Naive B cell (primary cell): ENCODE measurements at regions not wholly inside any gene's neighbourhood (a gene's known extent, or its start where the extent isn't known, plus 50 kb on each side); places are given as distances from the start of the nearest gene placed in this dataset.

Experiments used
- ATAC-seq, 2 donors: fragments of 150-1000 bp; cut with Tn5 transposase; 2 replicates each; pipeline ENCODE4 v1.10.0; 2021; ENCODE audit warnings: low read depth in 2 of 2, mild to moderate bottlenecking in 2 of 2, moderate library complexity in 2 of 2
- DNase-seq: peaks from one replicate; pipeline ENCODE4 v3.0.0; 2022
- H3K27ac Mint-ChIP-seq, 6 donors: one replicate each; pipeline ENCODE4 v1.8.0; 2020 to 2022; ENCODE audit warnings: mild to moderate bottlenecking in 6 of 6, mixed read lengths in 6 of 6, moderate library complexity in 5 of 6, inconsistent platforms in 2 of 6
- H3K27me3 Mint-ChIP-seq, 3 donors: one replicate each; pipeline ENCODE4 v1.8.0; 2021 to 2022; ENCODE audit warnings: mixed read lengths in 3 of 3, mild to moderate bottlenecking in 1 of 3
- H3K36me3 Mint-ChIP-seq, 2 donors: one replicate each; pipeline ENCODE4 v1.8.0; 2020 to 2022; ENCODE audit warnings: mixed read lengths in 2 of 2, inconsistent platforms in 1 of 2, mild to moderate bottlenecking in 1 of 2
- H3K4me1 Mint-ChIP-seq, 3 donors: one replicate each; pipeline ENCODE4 v1.8.0; 2020 to 2022; ENCODE audit warnings: mixed read lengths in 3 of 3, inconsistent platforms in 1 of 3, mild to moderate bottlenecking in 1 of 3, moderate library complexity in 1 of 3
- H3K4me3 Mint-ChIP-seq, 8 donors: one replicate each; pipeline ENCODE4 v1.8.0; 2020 to 2022; ENCODE audit warnings: mild to moderate bottlenecking in 8 of 8, mixed read lengths in 8 of 8, moderate library complexity in 8 of 8, inconsistent platforms in 2 of 8
- H3K9me3 Mint-ChIP-seq, 7 donors: one replicate each; pipeline ENCODE4 v1.8.0; 2020 to 2022; ENCODE audit warnings: mixed read lengths in 7 of 7, mild to moderate bottlenecking in 5 of 7, inconsistent platforms in 2 of 7, moderate library complexity in 1 of 7

GRCh38 chr13:88086577-88086976 lies 415.4 kb downstream of the SLITRK5 start:
- Mint-ChIP-seq H3K4me1 (no peaks in the 10 kb centered on the region), H3K27me3 (no peaks in the 10 kb centered on the region), H3K36me3 (no peaks in the 10 kb centered on the region), H3K27ac (no peak overlapping the region), H3K4me3 (no peak overlapping the region), H3K9me3 (no peaks in the 10 kb centered on the region)
- DNase-seq (no peak), ATAC-seq (no peak)

- Mint-ChIP-seq H3K9me3 (peaks cover 0 to 14% (median 0%) of the 10 kb centered on the region in 7 donors), H3K27ac (no peak overlapping the region), H3K27me3 (no peaks in the 10 kb centered on the region), H3K36me3 (no peaks in the 10 kb centered on the region), H3K4me1 (peaks cover 4 to 8% (median 6%) of the 10 kb centered on the region in 3 donors), H3K4me3 (no peak overlapping the region)
- ATAC-seq, result peak; percentile 58 to 71
- DNase-seq, result peak; percentile 9
These were observed 426.4 kb downstream of the SLITRK5 start for GRCh38 chr13:88097541-88097940.

GRCh38 chr13:88103824-88104223 lies 432.7 kb downstream of the SLITRK5 start:
- ATAC-seq, result no peak
- peaks cover 0 to 13% (median 0%) of the 10 kb centered on the region in 3 donors for H3K4me1 Mint-ChIP-seq
- H3K4me3 Mint-ChIP-seq, result peak overlapping the region in 1 of 8 donors; percentile 47
- DNase-seq, result no peak
- no peak overlapping the region for H3K27ac Mint-ChIP-seq
- H3K27me3 Mint-ChIP-seq, result no peaks in the 10 kb centered on the region
- no peaks in the 10 kb centered on the region for H3K36me3 Mint-ChIP-seq
- peaks cover 0 to 14% (median 0%) of the 10 kb centered on the region in 7 donors for H3K9me3 Mint-ChIP-seq

- no peak overlapping the region for H3K4me3 Mint-ChIP-seq
- peaks cover 0 to 13% (median 0%) of the 10 kb centered on the region in 3 donors for H3K4me1 Mint-ChIP-seq
- ATAC-seq (no peak), DNase-seq (no peak)
- H3K27me3 Mint-ChIP-seq, result no peaks in the 10 kb centered on the region
- H3K27ac Mint-ChIP-seq, result no peak overlapping the region
- peaks cover 0 to 14% (median 0%) of the 10 kb centered on the region in 7 donors for H3K9me3 Mint-ChIP-seq
- no peaks in the 10 kb centered on the region for H3K36me3 Mint-ChIP-seq
These were observed 433.4 kb downstream of the SLITRK5 start for GRCh38 chr13:88104576-88104975.

GRCh38 chr13:88107570-88107969 lies 436.4 kb downstream of the SLITRK5 start:
- DNase-seq (no peak), ATAC-seq (no peak)
- Mint-ChIP-seq H3K4me3 (no peak overlapping the region), H3K27ac (no peak overlapping the region), H3K36me3 (no peaks in the 10 kb centered on the region), H3K4me1 (peaks cover 4 to 18% (median 5%) of the 10 kb centered on the region in 3 donors), H3K27me3 (no peaks in the 10 kb centered on the region), H3K9me3 (peaks cover 0 to 2% (median 0%) of the 10 kb centered on the region in 7 donors)

GRCh38 chr13:88112526-88112925 lies 441.4 kb downstream of the SLITRK5 start:
- peak overlapping the region in 1 of 6 donors; percentile 29 for H3K27ac Mint-ChIP-seq
- no peaks in the 10 kb centered on the region for H3K36me3 Mint-ChIP-seq
- no peaks in the 10 kb centered on the region for H3K27me3 Mint-ChIP-seq
- H3K4me3 Mint-ChIP-seq, result no peak overlapping the region
- no peak for DNase-seq
- H3K4me1 Mint-ChIP-seq, result peaks cover 6 to 15% (median 7%) of the 10 kb centered on the region in 3 donors
- no peak for ATAC-seq
- no peaks in the 10 kb centered on the region for H3K9me3 Mint-ChIP-seq

- DNase-seq (no peak), ATAC-seq (no peak)
- peaks cover 6 to 9% (median 7%) of the 10 kb centered on the region in 3 donors for H3K4me1 Mint-ChIP-seq
- H3K27me3 Mint-ChIP-seq, result no peaks in the 10 kb centered on the region
- H3K4me3 Mint-ChIP-seq, result no peak overlapping the region
- no peak overlapping the region for H3K27ac Mint-ChIP-seq
- no peaks in the 10 kb centered on the region for H3K36me3 Mint-ChIP-seq
- peaks cover 0 to 3% (median 0%) of the 10 kb centered on the region in 7 donors for H3K9me3 Mint-ChIP-seq
These were observed 444.8 kb downstream of the SLITRK5 start for GRCh38 chr13:88115976-88116375.

- DNase-seq, result no peak
- ATAC-seq, result no peak
- Mint-ChIP-seq H3K27ac (no peak overlapping the region), H3K4me3 (no peak overlapping the region), H3K36me3 (no peaks in the 10 kb centered on the region), H3K9me3 (peaks cover 0 to 3% (median 0%) of the 10 kb centered on the region in 7 donors), H3K4me1 (peaks cover 0 to 2% (median 0%) of the 10 kb centered on the region in 3 donors), H3K27me3 (no peaks in the 10 kb centered on the region)
These were observed 447.8 kb downstream of the SLITRK5 start for GRCh38 chr13:88118952-88119351.

- no peak overlapping the region for H3K27ac Mint-ChIP-seq
- no peaks in the 10 kb centered on the region for H3K36me3 Mint-ChIP-seq
- no peak for DNase-seq
- no peak for ATAC-seq
- H3K4me1 Mint-ChIP-seq, result no peaks in the 10 kb centered on the region
- peaks cover 0 to 5% (median 0%) of the 10 kb centered on the region in 7 donors for H3K9me3 Mint-ChIP-seq
- H3K27me3 Mint-ChIP-seq, result no peaks in the 10 kb centered on the region
- H3K4me3 Mint-ChIP-seq, result no peak overlapping the region
These were observed 453.0 kb downstream of the SLITRK5 start for GRCh38 chr13:88124142-88124541.

GRCh38 chr13:88125055-88125454 lies 453.9 kb downstream of the SLITRK5 start:
- Mint-ChIP-seq H3K4me1 (no peaks in the 10 kb centered on the region), H3K27me3 (no peaks in the 10 kb centered on the region), H3K27ac (no peak overlapping the region), H3K9me3 (peaks cover 0 to 4% (median 0%) of the 10 kb centered on the region in 7 donors), H3K4me3 (no peak overlapping the region), H3K36me3 (no peaks in the 10 kb centered on the region)
- ATAC-seq (no peak), DNase-seq (no peak)

GRCh38 chr13:88136098-88136790 lies 465.1 kb downstream of the SLITRK5 start:
- Mint-ChIP-seq H3K4me3 (peak overlapping the region in 1 of 8 donors; percentile 11), H3K36me3 (no peaks in the 10 kb centered on the region), H3K4me1 (no peaks in the 10 kb centered on the region), H3K27ac (no peak overlapping the region), H3K9me3 (peaks cover 0 to 3% (median 0%) of the 10 kb centered on the region in 7 donors), H3K27me3 (no peaks in the 10 kb centered on the region)
- DNase-seq (no peak), ATAC-seq (no peak)

GRCh38 chr13:88142653-88143052 lies 471.5 kb downstream of the SLITRK5 start:
- ATAC-seq (no peak), DNase-seq (no peak)
- Mint-ChIP-seq H3K9me3 (peaks cover 0 to 3% (median 0%) of the 10 kb centered on the region in 7 donors), H3K27ac (no peak overlapping the region), H3K4me1 (no peaks in the 10 kb centered on the region), H3K27me3 (no peaks in the 10 kb centered on the region), H3K4me3 (no peak overlapping the region), H3K36me3 (peaks cover 0 to 6% of the 10 kb centered on the region in 2 donors)

- DNase-seq (no peak), ATAC-seq (no peak)
- Mint-ChIP-seq H3K9me3 (peaks cover 0 to 3% (median 0%) of the 10 kb centered on the region in 7 donors), H3K4me3 (no peak overlapping the region), H3K36me3 (peaks cover 0 to 6% of the 10 kb centered on the region in 2 donors), H3K4me1 (no peaks in the 10 kb centered on the region), H3K27me3 (no peaks in the 10 kb centered on the region), H3K27ac (no peak overlapping the region)
These were observed 473.4 kb downstream of the SLITRK5 start for GRCh38 chr13:88144580-88144979.

- H3K36me3 Mint-ChIP-seq, result no peaks in the 10 kb centered on the region
- H3K4me3 Mint-ChIP-seq, result no peak overlapping the region
- H3K4me1 Mint-ChIP-seq, result peaks cover 0 to 3% (median 0%) of the 10 kb centered on the region in 3 donors
- no peaks in the 10 kb centered on the region for H3K27me3 Mint-ChIP-seq
- ATAC-seq (no peak), DNase-seq (no peak)
- H3K9me3 Mint-ChIP-seq, result peaks cover 0 to 4% (median 2%) of the 10 kb centered on the region in 7 donors
- no peak overlapping the region for H3K27ac Mint-ChIP-seq
These were observed 482.2 kb downstream of the SLITRK5 start for GRCh38 chr13:88153353-88153752.
